ENCODE measurements at regions not wholly inside any gene's neighbourhood (a gene's known extent, or its start where the extent isn't known, plus 50 kb on each side); places are given as distances from the start of the nearest gene placed in this dataset.
A peak's percentile ranks its signal among the peaks of the same experiment; 100 is the strongest.

GRCh38 chr9:29389421-29389820, 1816.1 kb upstream of the C9orf72 start:
- WGBS, 2 experiments (ENCODE audit: insufficient coverage in 1 of 2, insufficient read length in 1 of 2), result 97 to 100% methylated on average over 1 of the region's 1 CpG
- peaks cover 10% of the 10 kb centered on the region for H3K9me3 Mint-ChIP-seq

GRCh38 chr9:29390859-29391258, 1817.6 kb upstream of the C9orf72 start:
- Histone ChIP-seq H3K9me3 (ENCODE audit: control insufficient read depth, low read length) (no peaks in the 10 kb centered on the region), H3K36me3 (ENCODE audit: control insufficient read depth, insufficient read depth, low read length) (no peaks in the 10 kb centered on the region), H3K4me1 (ENCODE audit: control insufficient read depth, insufficient read depth, low read length) (no peaks in the 10 kb centered on the region), H3K9ac (ENCODE audit: extremely low read depth, low read length, poor library complexity, severe bottlenecking) (no peak overlapping the region), H3K27ac (ENCODE audit: low read depth, low read length) (no peak overlapping the region), H3K27me3 (ENCODE audit: control insufficient read depth, insufficient read depth, low read length, poor library complexity, severe bottlenecking) (no peaks in the 10 kb centered on the region), H3K4me3 (ENCODE audit: low read length) (peak overlapping the region; percentile 55)
- 67% methylated on average over 1 of the region's 1 CpG; no CpG with 5 or more reads in 1 of the 2 experiments for WGBS, 2 experiments (ENCODE audit: insufficient coverage in 1 of 2, insufficient read length in 1 of 2)
- peaks cover 16% of the 10 kb centered on the region for H3K4me1 Mint-ChIP-seq
- H3K4me3 Mint-ChIP-seq, result no peak overlapping the region
- H3K27me3 Mint-ChIP-seq (ENCODE audit: insufficient read depth), result no peaks in the 10 kb centered on the region
- H3K27ac Mint-ChIP-seq, result no peak overlapping the region
- peaks cover 1% of the 10 kb centered on the region for H3K36me3 Mint-ChIP-seq (ENCODE audit: low read depth)
- no peak for TF ChIP-seq CTCF (conservative IDR thresholded peaks at IDR 0.05)
- no peaks in the 10 kb centered on the region for H3K9me3 Mint-ChIP-seq
- no peak for DNase-seq

More at GRCh38 chr9:29389421-29389820, 1816.1 kb upstream of the C9orf72 start:
- no peaks in the 10 kb centered on the region for H3K4me1 ChIP-seq (ENCODE audit: control insufficient read depth, insufficient read depth, low read length)
- no peak overlapping the region for H3K27ac ChIP-seq (ENCODE audit: low read depth, low read length)
- no peaks in the 10 kb centered on the region for H3K27me3 ChIP-seq (ENCODE audit: control insufficient read depth, insufficient read depth, low read length, poor library complexity, severe bottlenecking)
- no peak for TF ChIP-seq CTCF (conservative IDR thresholded peaks at IDR 0.05)
- no peak overlapping the region for H3K9ac ChIP-seq (ENCODE audit: extremely low read depth, low read length, poor library complexity, severe bottlenecking)
- peaks cover 16% of the 10 kb centered on the region for H3K4me1 Mint-ChIP-seq
- H3K36me3 Mint-ChIP-seq (ENCODE audit: low read depth), result peaks cover 5% of the 10 kb centered on the region
- no peak overlapping the region for H3K27ac Mint-ChIP-seq
- no peak overlapping the region for H3K4me3 ChIP-seq (ENCODE audit: low read length)
- H3K4me3 Mint-ChIP-seq, result no peak overlapping the region
- H3K36me3 ChIP-seq (ENCODE audit: control insufficient read depth, insufficient read depth, low read length), result no peaks in the 10 kb centered on the region
- no peaks in the 10 kb centered on the region for H3K27me3 Mint-ChIP-seq (ENCODE audit: insufficient read depth)
- H3K9me3 ChIP-seq (ENCODE audit: control insufficient read depth, low read length), result peaks cover 2% of the 10 kb centered on the region
- no peak for DNase-seq

GRCh38 chr9:29393064-29393463, 1819.8 kb upstream of the C9orf72 start:
- Histone ChIP-seq H3K4me1 (ENCODE audit: control insufficient read depth, insufficient read depth, low read length) (no peaks in the 10 kb centered on the region), H3K4me3 (ENCODE audit: low read length) (no peak overlapping the region), H3K27me3 (ENCODE audit: control insufficient read depth, insufficient read depth, low read length, poor library complexity, severe bottlenecking) (no peaks in the 10 kb centered on the region), H3K27ac (ENCODE audit: low read depth, low read length) (no peak overlapping the region), H3K9ac (ENCODE audit: extremely low read depth, low read length, poor library complexity, severe bottlenecking) (no peak overlapping the region), H3K36me3 (ENCODE audit: control insufficient read depth, insufficient read depth, low read length) (no peaks in the 10 kb centered on the region), H3K9me3 (ENCODE audit: control insufficient read depth, low read length) (no peaks in the 10 kb centered on the region)
- Mint-ChIP-seq H3K4me3 (no peak overlapping the region), H3K4me1 (peaks cover 16% of the 10 kb centered on the region), H3K27me3 (ENCODE audit: insufficient read depth) (no peaks in the 10 kb centered on the region), H3K27ac (no peak overlapping the region), H3K36me3 (ENCODE audit: low read depth) (peaks cover 1% of the 10 kb centered on the region), H3K9me3 (no peaks in the 10 kb centered on the region)
- no peak for DNase-seq
- no peak for TF ChIP-seq CTCF (conservative IDR thresholded peaks at IDR 0.05)
- 92 to 100% methylated on average over 1 to 2 of the region's 2 CpGs for WGBS, 2 experiments (ENCODE audit: insufficient coverage in 1 of 2, insufficient read length in 1 of 2)
